HepG2 (cell line): ENCODE measurements at regions not wholly inside any gene's neighbourhood (a gene's known extent, or its start where the extent isn't known, plus 50 kb on each side); places are given as distances from the start of the nearest gene placed in this dataset.

Experiments
- ATAC-seq: fragments of 200-7000 bp; cut with Tn5 transposase; 3 replicates; pipeline ENCODE4 v1.9.1; 2020; ENCODE audit warnings: mild to moderate bottlenecking, moderate library complexity
- BruUV-seq: library from RNA; stranded (reverse); fragments of 400-500 nt; replicated peaks from 2 replicates; lab custom pipeline; 2021; lab: Mats Ljungman, UMichigan
- CTCF ChIA-PET: fragments of 300-600 bp; formaldehyde crosslinking; extraction: SDS; loops from one replicate; lab custom pipeline; 2021; ENCODE audit warnings: low total read pairs, inconsistent platforms, low intra/inter-chr PET ratio; lab: Yijun Ruan, JAX
- POLR2A ChIA-PET: fragments of 350-600 bp; sonication (Branson Sonifier 250); formaldehyde crosslinking; loops from one replicate; lab custom pipeline; 2020; ENCODE audit warnings: antibody characterized with exemption, inconsistent platforms; lab: Yijun Ruan, JAX
- DNase-seq: peaks from one replicate; pipeline ENCODE4 v3.0.0-alpha.2; 2015; ENCODE audit warnings: low spot score
- FAIRE-seq: peaks from 3 replicates; lab custom pipeline; 2011; peaks lifted over from hg19 to GRCh38; lab: Jason Lieb, UNC
- H2AFZ ChIP-seq: one replicate; pipeline ENCODE4 v1.6.1; 2011; ENCODE audit warnings: low read length, inconsistent platforms
- H3K27ac ChIP-seq: fragments of 300-600 bp; 3 replicates; pipeline ENCODE4 v1.8.0; 2011; ENCODE audit warnings: mixed run types, mild to moderate bottlenecking, mixed read lengths, low read length, inconsistent platforms; ENCODE audit not compliant: insufficient read depth; ENCODE audit errors: extremely low read length
- H3K27me3 ChIP-seq, 2 experiments: fragments of 200-600 bp in 1 of 2; 2 replicates in 1 of 2; 3 replicates in 1 of 2; pipeline versions ENCODE4 v1.6.0 to v1.8.0; 2011; ENCODE audit warnings: low read length in 2 of 2, mild to moderate bottlenecking in 2 of 2, moderate library complexity in 2 of 2, inconsistent platforms in 1 of 2; ENCODE audit not compliant: insufficient read depth in 2 of 2, control insufficient read depth in 1 of 2
- H3K36me3 ChIP-seq, 2 experiments: fragments of 200-600 bp in 1 of 2; replicated peaks in 1 of 2; 2 replicates in 1 of 2; 3 replicates in 1 of 2; pipeline versions ENCODE4 v1.5.1 to v1.8.0; 2011; ENCODE audit warnings: low read length in 2 of 2, inconsistent platforms in 1 of 2; ENCODE audit not compliant: insufficient read depth in 2 of 2, control insufficient read depth in 1 of 2
- H3K4me1 ChIP-seq: 2 replicates; pipeline ENCODE4 v1.5.1; 2012; ENCODE audit warnings: low read length, inconsistent platforms; ENCODE audit not compliant: insufficient read depth
- H3K4me2 ChIP-seq: 2 replicates; pipeline ENCODE4 v1.6.0; 2011; ENCODE audit warnings: low read depth, low read length, inconsistent platforms
- H3K4me3 ChIP-seq, 3 experiments: fragments of 200-600 bp in 1 of 3; sonication (generic), shearing (Covaris generic) in 1 of 3; replicated peaks in 1 of 3; 2 replicates each; pipeline ENCODE4 v1.5.1; 2011 to 2016; ENCODE audit warnings: low read length in 3 of 3, inconsistent platforms in 2 of 3, low read depth in 2 of 3, mild to moderate bottlenecking in 2 of 3, control low read depth in 1 of 3, mixed read lengths in 1 of 3; ENCODE audit not compliant: insufficient read depth in 1 of 3
- H3K79me2 ChIP-seq: one replicate; pipeline ENCODE4 v1.6.1; 2011; ENCODE audit warnings: low read length, inconsistent platforms; ENCODE audit not compliant: insufficient read depth
- H3K9ac ChIP-seq: 2 replicates; pipeline ENCODE4 v1.6.0; 2011; ENCODE audit warnings: mild to moderate bottlenecking, low read depth, low read length, inconsistent platforms; ENCODE audit not compliant: insufficient read depth
- H3K9me3 ChIP-seq: 2 replicates; pipeline ENCODE4 v1.5.1; 2012; ENCODE audit warnings: mild to moderate bottlenecking, low read length
- H4K20me1 ChIP-seq: 2 replicates; pipeline ENCODE4 v1.6.0; 2011; ENCODE audit warnings: inconsistent platforms, mild to moderate bottlenecking, low read length, moderate library complexity; ENCODE audit not compliant: insufficient read depth
- ERF ChIP-seq: IDR thresholded peaks from 2 replicates; pipeline ENCODE4 v1.6.1; 2018; ENCODE audit warnings: missing biosample characterization, missing genetic modification reagents
- HDAC2 ChIP-seq: sonication (generic); formaldehyde crosslinking; IDR thresholded peaks from 2 replicates; pipeline ENCODE4 v1.4.0; 2020; ENCODE audit warnings: missing genetic modification reagents
- HIC2 ChIP-seq: sonication (generic); formaldehyde crosslinking; IDR thresholded peaks from 2 replicates; pipeline ENCODE4 v1.9.0; 2022; ENCODE audit warnings: low read depth, missing genetic modification reagents
- HIVEP1 ChIP-seq: sonication (generic); formaldehyde crosslinking; IDR thresholded peaks from 2 replicates; pipeline ENCODE4 v1.4.0; 2020; ENCODE audit warnings: mild to moderate bottlenecking, missing genetic modification reagents
- PAXIP1 ChIP-seq: sonication (generic); formaldehyde crosslinking; conservative IDR thresholded peaks from 2 replicates; pipeline ENCODE4 v1.4.0; 2020; ENCODE audit warnings: mild to moderate bottlenecking, missing genetic modification reagents, moderate library complexity
- PHF20 ChIP-seq: sonication (generic); formaldehyde crosslinking; IDR thresholded peaks from 2 replicates; pipeline ENCODE4 v1.5.0; 2020; ENCODE audit warnings: mild to moderate bottlenecking, missing genetic modification reagents
- REPIN1 ChIP-seq: sonication (generic); formaldehyde crosslinking; IDR thresholded peaks from 2 replicates; pipeline ENCODE4 v1.8.0; 2022; ENCODE audit warnings: missing genetic modification reagents, low read depth, mild to moderate bottlenecking, borderline replicate concordance
- TFAP4 ChIP-seq: sonication (generic); IDR thresholded peaks from 2 replicates; pipeline ENCODE4 v1.6.1; 2016; ENCODE audit warnings: low read depth, borderline replicate concordance
- ZBTB34 ChIP-seq: sonication (generic); formaldehyde crosslinking; IDR thresholded peaks from 2 replicates; pipeline ENCODE4 v1.8.0; 2022; ENCODE audit warnings: mild to moderate bottlenecking, missing genetic modification reagents
- ZFY ChIP-seq: sonication (generic); formaldehyde crosslinking; IDR thresholded peaks from 2 replicates; pipeline ENCODE4 v1.4.0; 2020; ENCODE audit warnings: missing genetic modification reagents
- ZNF460 ChIP-seq: sonication (generic); formaldehyde crosslinking; IDR thresholded peaks from 2 replicates; pipeline ENCODE4 v1.5.1; 2020; ENCODE audit warnings: missing genetic modification reagents, mild to moderate bottlenecking, borderline replicate concordance
- ZNF670 ChIP-seq: sonication (generic); formaldehyde crosslinking; IDR thresholded peaks from 2 replicates; pipeline ENCODE4 v1.8.0; 2022; ENCODE audit warnings: mild to moderate bottlenecking, missing genetic modification reagents, borderline replicate concordance
- WGBS: methylation state at CpG from one replicate; pipeline ENCODE4 v1.1.6; 2017; ENCODE audit warnings: low lambda C conversion rate; 5-methylcytosine and 5-hydroxymethylcytosine counted together
- in situ Hi-C: cut with HindIII; loops from 2 replicates; pipeline ENCODE4 v1.10.0; 2017; ENCODE audit warnings: low pct_unique_long_range_greater_than_20kb; ENCODE audit not compliant: extremely low pct_ligation_motif_present
- intact Hi-C: fragments of 100-400 bp; cut with micrococcal nuclease; formaldehyde crosslinking; loops from one replicate; pipeline ENCODE4 v1.10.0; 2022; ENCODE audit not compliant: unreplicated experiment

GRCh38 chr12:127830065-127830460 is 436.9 kb upstream of the TMEM132C start:
- Histone ChIP-seq H3K4me3 (no peak overlapping the region), H3K9me3 (peaks cover 18% of the 10 kb centered on the region), H3K27ac (no peak overlapping the region), H3K9ac (no peak overlapping the region), H2AFZ (no peak overlapping the region), H3K36me3 (no peaks in the 10 kb centered on the region), H3K79me2 (no peaks in the 10 kb centered on the region), H3K4me2 (no peak overlapping the region), H3K27me3 (no peaks in the 10 kb centered on the region), H4K20me1 (no peaks in the 10 kb centered on the region), H3K4me1 (no peaks in the 10 kb centered on the region)
- CTCF ChIA-PET = no interaction called here
- BruUV-seq = no TSS peak
- 8% methylated on average over 2 of the region's 2 CpGs for WGBS
- in situ Hi-C loops (no loop called here), intact Hi-C loops (no loop called here)
- TF ChIP-seq ZNF670 (no peak), PHF20 (CRISPR knock-in tag) (no peak), ZNF460 (CRISPR knock-in tag) (no peak), PAXIP1 (CRISPR knock-in tag) (no peak), HDAC2 (CRISPR knock-in tag) (no peak), HIC2 (CRISPR knock-in tag) (no peak), ZBTB34 (no peak), ZFY (CRISPR knock-in tag) (no peak), TFAP4 (no peak), HIVEP1 (CRISPR knock-in tag) (no peak), ERF (CRISPR knock-in tag) (no peak), REPIN1 (no peak)
- FAIRE-seq (no peak), DNase-seq (no peak), ATAC-seq (no peak)
- POLR2A ChIA-PET = no interaction called here
